Lower leg skin (tissue), 3 donors: ENCODE measurements at regions not wholly inside any gene's neighbourhood (a gene's known extent, or its start where the extent isn't known, plus 50 kb on each side); places are given as distances from the start of the nearest gene placed in this dataset.

Experiments
- CTCF ChIP-seq, 3 donors: fragments of 450-650 bp; IDR thresholded peaks; one replicate each; pipeline ENCODE4 v1.5.1; 2016; ENCODE audit warnings: antibody characterized with exemption in 3 of 3, mild to moderate bottlenecking in 3 of 3, moderate library complexity in 2 of 3
- POLR2A ChIP-seq, 2 donors: fragments of 450-650 bp; IDR thresholded peaks; one replicate each; pipeline ENCODE4 v1.6.1; 2016 to 2017; ENCODE audit warnings: antibody characterized with exemption in 2 of 2, mild to moderate bottlenecking in 1 of 2, moderate library complexity in 1 of 2

DNA sequence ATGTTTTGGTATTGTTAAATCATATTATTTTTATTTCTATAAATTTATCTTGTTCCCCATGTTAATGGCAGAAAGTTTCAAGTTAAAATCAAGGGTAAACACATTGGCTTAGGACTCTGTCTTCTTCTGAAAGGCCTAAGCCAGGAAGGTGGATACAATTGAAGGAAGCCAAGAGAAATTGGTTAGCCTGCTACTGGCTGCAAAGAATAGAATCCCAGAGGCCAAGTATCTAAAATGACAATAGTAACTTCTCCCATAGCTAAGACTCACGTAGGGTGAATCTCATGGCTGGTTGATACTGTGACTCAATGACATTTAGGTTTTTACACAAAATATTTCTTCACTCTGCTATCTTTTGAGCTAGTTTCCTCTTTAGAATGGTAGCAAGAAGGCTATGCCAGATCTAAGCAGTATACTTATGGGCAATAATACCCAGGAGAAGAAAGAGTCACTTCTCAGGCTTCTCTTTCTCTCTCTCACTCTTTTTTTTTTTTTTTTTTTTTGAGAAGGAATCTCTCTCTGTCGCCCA, 621.5 kb upstream of the TBL1XR1 start:
- TF ChIP-seq CTCF (IDR thresholded peaks at IDR 0.05) (no peak), POLR2A (IDR thresholded peaks at IDR 0.05) (no peak)
